MV-4-11 (cell line): ENCODE measurements at regions not wholly inside any gene's neighbourhood (a gene's known extent, or its start where the extent isn't known, plus 50 kb on each side); places are given as distances from the start of the nearest gene placed in this dataset.

Experiments used
- DNase-seq: peaks from one replicate; lab custom pipeline; 2025; lab: John Stamatoyannopoulos, UW

- no peak for DNase-seq
Measured at GRCh38 chr5:90193185-90193822, 216.3 kb downstream of the CETN3 start.

GRCh38 chr5:90191352-90192045 lies 218.1 kb downstream of the CETN3 start:
- no peak for DNase-seq

GRCh38 chr5:90185897-90186468 lies 223.6 kb downstream of the CETN3 start:
- DNase-seq: no peak

GRCh38 chr5:90184764-90185163 lies 224.8 kb downstream of the CETN3 start:
- DNase-seq: no peak

GRCh38 chr5:90182726-90183125 lies 226.8 kb downstream of the CETN3 start:
- no peak for DNase-seq

- no peak for DNase-seq
Measured at GRCh38 chr5:90174236-90174635, 235.3 kb downstream of the CETN3 start.

GRCh38 chr5:90173299-90174030 lies 236.1 kb downstream of the CETN3 start:
- no peak for DNase-seq

GRCh38 chr5:90171466-90171865 lies 238.1 kb downstream of the CETN3 start:
- DNase-seq: peak; percentile 11

- DNase-seq: no peak
Measured at GRCh38 chr5:90170261-90170660, 239.3 kb downstream of the CETN3 start.

- DNase-seq: no peak
Measured at GRCh38 chr5:90169078-90169477, 240.5 kb downstream of the CETN3 start.

- no peak for DNase-seq
Measured at GRCh38 chr5:90168399-90168798, 241.2 kb downstream of the CETN3 start.

GRCh38 chr5:90166816-90167215 lies 242.7 kb downstream of the CETN3 start:
- DNase-seq: no peak

- no peak for DNase-seq
Measured at GRCh38 chr5:90162324-90162723, 247.2 kb downstream of the CETN3 start.

GRCh38 chr5:90161414-90161813 lies 248.1 kb downstream of the CETN3 start:
- peak; percentile 41 for DNase-seq

GRCh38 chr5:90158131-90158530 lies 251.4 kb downstream of the CETN3 start:
- DNase-seq: no peak

GRCh38 chr5:90153031-90153430 lies 256.5 kb downstream of the CETN3 start:
- no peak for DNase-seq

- DNase-seq: no peak
Measured at GRCh38 chr5:90144625-90145327, 264.8 kb downstream of the CETN3 start.

GRCh38 chr5:90142541-90142940 lies 267.0 kb downstream of the CETN3 start:
- DNase-seq: no peak

- DNase-seq: no peak
Measured at GRCh38 chr5:90141984-90142383, 267.6 kb downstream of the CETN3 start.

- DNase-seq: no peak
Measured at GRCh38 chr5:90136952-90137528, 272.5 kb downstream of the CETN3 start.

GRCh38 chr5:90135779-90136378 lies 273.7 kb downstream of the CETN3 start:
- DNase-seq: no peak
